GM19239 (cell line): ENCODE measurements at regions not wholly inside any gene's neighbourhood (a gene's known extent, or its start where the extent isn't known, plus 50 kb on each side); places are given as distances from the start of the nearest gene placed in this dataset.

ENCODE experiments used
- DNase-seq: peaks from one replicate; pipeline ENCODE4 v3.0.0; 2011; ENCODE audit warnings: low spot score; ENCODE audit not compliant: insufficient read length
- FAIRE-seq: peaks from 2 replicates; lab custom pipeline; 2011; peaks lifted over from hg19 to GRCh38; lab: Jason Lieb, UNC

GRCh38 chr9:111985315-111985714, 88.7 kb downstream of the UGCG start:
- peak; percentile 91 for FAIRE-seq
- DNase-seq, result no peak

DNA sequence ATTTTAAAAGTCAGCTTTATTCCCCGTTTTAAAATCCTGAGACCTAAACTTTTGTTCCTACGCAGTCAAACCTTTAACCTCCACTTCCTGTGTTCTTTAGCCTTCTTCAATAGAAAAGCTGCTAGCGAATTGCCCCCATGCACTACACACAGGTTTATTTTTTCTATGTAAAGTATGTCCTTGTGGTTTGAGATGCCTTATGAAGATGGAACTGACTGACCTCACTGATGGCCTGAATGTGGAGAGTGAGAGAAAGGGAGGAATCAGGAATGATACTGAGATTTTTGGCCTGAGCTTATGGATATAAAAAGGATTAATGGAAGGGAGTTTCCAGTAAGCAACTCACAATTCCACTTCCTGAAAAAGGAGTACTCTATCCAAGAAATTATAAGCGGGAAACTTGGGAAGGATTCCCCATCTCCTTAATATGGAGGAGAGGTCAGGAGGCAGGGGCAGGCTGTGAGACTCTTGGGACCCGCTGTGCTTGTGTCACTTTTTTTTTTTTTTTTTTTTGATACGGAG, 89.5 kb downstream of the UGCG start:
- DNase-seq (no peak), FAIRE-seq (peak; percentile 75)
